Smooth muscle cell (in vitro differentiated cells): ENCODE measurements at regions not wholly inside any gene's neighbourhood (a gene's known extent, or its start where the extent isn't known, plus 50 kb on each side); places are given as distances from the start of the nearest gene placed in this dataset.

ENCODE experiments used
- DNase-seq: peaks from one replicate; lab custom pipeline; 2025; ENCODE audit not compliant: unreplicated experiment; lab: John Stamatoyannopoulos, UW
- H2AFZ ChIP-seq: fragments of 200-600 bp; sonication (generic); 2 replicates; pipeline ENCODE4 v1.6.0; 2016; ENCODE audit warnings: antibody characterized with exemption, low read depth, mild to moderate bottlenecking
- H3F3A ChIP-seq: fragments of 200-600 bp; sonication (generic); 2 replicates; pipeline ENCODE4 v1.6.0; 2017; ENCODE audit warnings: antibody characterized with exemption, low read depth
- H3K27ac ChIP-seq: fragments of 200-600 bp; sonication (generic); 2 replicates; pipeline ENCODE4 v1.5.1; 2016; ENCODE audit warnings: low read depth, mild to moderate bottlenecking
- H3K27me3 ChIP-seq: fragments of 200-600 bp; sonication (generic); 2 replicates; pipeline ENCODE4 v1.6.1; 2016; ENCODE audit warnings: low read depth, mild to moderate bottlenecking
- H3K36me3 ChIP-seq: fragments of 200-600 bp; sonication (generic); 2 replicates; pipeline ENCODE4 v1.5.1; 2016; ENCODE audit warnings: low read depth
- H3K4me1 ChIP-seq: fragments of 200-600 bp; sonication (generic); 2 replicates; pipeline ENCODE4 v1.5.1; 2016; ENCODE audit warnings: low read depth
- H3K4me2 ChIP-seq: fragments of 200-600 bp; sonication (generic); 2 replicates; pipeline ENCODE4 v1.6.0; 2016; ENCODE audit warnings: mild to moderate bottlenecking
- H3K4me3 ChIP-seq: fragments of 200-600 bp; sonication (generic); 2 replicates; pipeline ENCODE4 v1.5.1; 2016; ENCODE audit warnings: mild to moderate bottlenecking
- H3K79me2 ChIP-seq: fragments of 200-600 bp; sonication (generic); 2 replicates; pipeline ENCODE4 v1.6.0; 2016; ENCODE audit warnings: low read depth, mild to moderate bottlenecking
- H3K9ac ChIP-seq: fragments of 200-600 bp; sonication (generic); 2 replicates; pipeline ENCODE4 v1.6.0; 2016; ENCODE audit warnings: low read depth
- H3K9me3 ChIP-seq: fragments of 200-600 bp; sonication (generic); replicated peaks from 2 replicates; pipeline ENCODE4 v1.5.1; 2016; ENCODE audit warnings: low read depth
- H4K20me1 ChIP-seq: fragments of 200-600 bp; sonication (generic); 2 replicates; pipeline ENCODE4 v1.6.0; 2016; ENCODE audit warnings: low read depth
- CTCF ChIP-seq: fragments of 200-600 bp; sonication (generic); IDR thresholded peaks from 2 replicates; pipeline ENCODE4 v1.5.1; 2017; ENCODE audit warnings: borderline replicate concordance, mild to moderate bottlenecking, antibody characterized with exemption; ENCODE audit not compliant: insufficient read depth, poor library complexity, severe bottlenecking
- WGBS: methylation state at CpG from one replicate; pipeline ENCODE4 v1.1.7; 2016; ENCODE audit warnings: low lambda C conversion rate; 5-methylcytosine and 5-hydroxymethylcytosine counted together

- 97% methylated on average over 3 of the region's 3 CpGs for WGBS
- no peak overlapping the region for H3K4me2 ChIP-seq
- H3K9me3 ChIP-seq, result no peaks in the 10 kb centered on the region
- no peak for DNase-seq
- no peaks in the 10 kb centered on the region for H3K36me3 ChIP-seq
- H4K20me1 ChIP-seq, result no peaks in the 10 kb centered on the region
- no peaks in the 10 kb centered on the region for H3F3A ChIP-seq
- no peak for TF ChIP-seq CTCF
- H3K27ac ChIP-seq, result no peak overlapping the region
- no peak overlapping the region for H3K4me3 ChIP-seq
- H3K9ac ChIP-seq, result no peak overlapping the region
- H3K4me1 ChIP-seq, result no peaks in the 10 kb centered on the region
- no peaks in the 10 kb centered on the region for H3K79me2 ChIP-seq
- no peak overlapping the region for H2AFZ ChIP-seq
- no peaks in the 10 kb centered on the region for H3K27me3 ChIP-seq
Measured at GRCh38 chr14:30507209-30507608, 51.7 kb upstream of the G2E3 start.
